ENCODE measurements at regions not wholly inside any gene's neighbourhood (a gene's known extent, or its start where the extent isn't known, plus 50 kb on each side); places are given as distances from the start of the nearest gene placed in this dataset.

DNA sequence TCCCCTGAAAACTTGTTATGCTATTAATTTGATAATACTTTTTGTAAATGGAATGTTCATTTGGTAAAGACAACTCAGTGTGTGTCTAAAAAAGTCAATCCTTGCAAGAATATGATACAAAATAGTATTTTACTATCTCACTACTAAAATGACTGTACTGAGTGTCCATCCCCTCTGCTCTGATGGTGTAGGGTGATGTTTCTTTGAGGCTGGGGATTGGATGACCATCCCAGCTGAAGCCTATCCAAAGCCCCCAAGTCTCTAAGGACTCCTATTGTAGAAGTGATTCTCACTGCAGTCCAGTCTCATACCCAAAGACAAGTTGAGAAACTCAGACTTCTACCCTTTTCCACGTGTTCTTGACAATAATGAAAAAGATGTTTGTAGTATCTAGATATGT is 1128.4 kb downstream of the BCL11B start:
- Histone ChIP-seq H3K27me3 (ENCODE audit: control insufficient read depth, insufficient read depth, low read length) (no peaks in the 10 kb centered on the region), H3K4me1 (no peaks in the 10 kb centered on the region), H3K4me3 (ENCODE audit: low read depth, low read length) (no peak overlapping the region), H3K27ac (no peak overlapping the region), H2AFZ (no peak overlapping the region), H3K9me3 (ENCODE audit: control insufficient read depth, low read length) (no peaks in the 10 kb centered on the region), H3K4me2 (ENCODE audit: low read length) (no peak overlapping the region), H3K9ac (no peak overlapping the region), H3K79me2 (no peaks in the 10 kb centered on the region), H3K36me3 (ENCODE audit: control insufficient read depth, insufficient read depth, low read length) (no peaks in the 10 kb centered on the region)
- TF ChIP-seq, protein P1, sequence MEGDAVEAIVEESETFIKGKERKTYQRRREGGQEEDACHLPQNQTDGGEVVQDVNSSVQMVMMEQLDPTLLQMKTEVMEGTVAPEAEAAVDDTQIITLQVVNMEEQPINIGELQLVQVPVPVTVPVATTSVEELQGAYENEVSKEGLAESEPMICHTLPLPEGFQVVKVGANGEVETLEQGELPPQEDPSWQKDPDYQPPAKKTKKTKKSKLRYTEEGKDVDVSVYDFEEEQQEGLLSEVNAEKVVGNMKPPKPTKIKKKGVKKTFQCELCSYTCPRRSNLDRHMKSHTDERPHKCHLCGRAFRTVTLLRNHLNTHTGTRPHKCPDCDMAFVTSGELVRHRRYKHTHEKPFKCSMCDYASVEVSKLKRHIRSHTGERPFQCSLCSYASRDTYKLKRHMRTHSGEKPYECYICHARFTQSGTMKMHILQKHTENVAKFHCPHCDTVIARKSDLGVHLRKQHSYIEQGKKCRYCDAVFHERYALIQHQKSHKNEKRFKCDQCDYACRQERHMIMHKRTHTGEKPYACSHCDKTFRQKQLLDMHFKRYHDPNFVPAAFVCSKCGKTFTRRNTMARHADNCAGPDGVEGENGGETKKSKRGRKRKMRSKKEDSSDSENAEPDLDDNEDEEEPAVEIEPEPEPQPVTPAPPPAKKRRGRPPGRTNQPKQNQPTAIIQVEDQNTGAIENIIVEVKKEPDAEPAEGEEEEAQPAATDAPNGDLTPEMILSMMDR (IDR thresholded peaks at IDR 0.05) = no peak

- TF ChIP-seq, protein P1 (IDR thresholded peaks at IDR 0.05) = no peak
- Histone ChIP-seq H3K4me2 (ENCODE audit: low read length) (no peak overlapping the region), H3K4me3 (ENCODE audit: low read depth, low read length) (no peak overlapping the region), H3K4me1 (no peaks in the 10 kb centered on the region), H3K9me3 (ENCODE audit: control insufficient read depth, low read length) (no peaks in the 10 kb centered on the region), H3K27me3 (ENCODE audit: control insufficient read depth, insufficient read depth, low read length) (no peaks in the 10 kb centered on the region), H3K9ac (no peak overlapping the region), H3K27ac (no peak overlapping the region), H3K36me3 (ENCODE audit: control insufficient read depth, insufficient read depth, low read length) (no peaks in the 10 kb centered on the region), H2AFZ (no peak overlapping the region), H3K79me2 (no peaks in the 10 kb centered on the region)
Measured at GRCh38 chr14:98144964-98145363, 1127.0 kb downstream of the BCL11B start.

DNA sequence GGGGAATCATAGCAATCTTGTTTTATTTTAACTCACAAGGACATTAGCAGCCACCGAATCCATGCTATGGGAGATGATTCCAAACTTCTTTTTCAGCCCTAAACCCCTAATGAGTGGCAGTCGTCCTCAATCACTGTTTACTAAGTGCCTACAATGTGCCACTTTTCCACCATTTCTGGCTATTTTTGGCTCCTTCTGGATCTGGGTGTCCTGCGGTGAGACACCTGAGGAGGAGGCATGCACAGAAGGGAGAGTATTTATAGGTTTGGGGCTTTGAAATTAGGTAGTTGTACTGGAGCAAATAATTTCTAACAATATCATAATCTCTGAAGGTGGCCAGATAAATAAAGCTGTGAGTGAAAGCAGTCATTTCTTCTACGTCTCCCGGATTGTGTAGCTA is 1125.6 kb downstream of the BCL11B start:
- no peak overlapping the region for H2AFZ ChIP-seq
- no peak overlapping the region for H3K4me3 ChIP-seq (ENCODE audit: low read depth, low read length)
- H3K9me3 ChIP-seq (ENCODE audit: control insufficient read depth, low read length) = no peaks in the 10 kb centered on the region
- TF ChIP-seq, protein P1 (IDR thresholded peaks at IDR 0.05) = no peak
- H3K27me3 ChIP-seq (ENCODE audit: control insufficient read depth, insufficient read depth, low read length) = no peaks in the 10 kb centered on the region
- no peak overlapping the region for H3K27ac ChIP-seq
- no peak overlapping the region for H3K4me2 ChIP-seq (ENCODE audit: low read length)
- H3K4me1 ChIP-seq = no peaks in the 10 kb centered on the region
- no peaks in the 10 kb centered on the region for H3K36me3 ChIP-seq (ENCODE audit: control insufficient read depth, insufficient read depth, low read length)
- no peak overlapping the region for H3K9ac ChIP-seq
- H3K79me2 ChIP-seq = no peaks in the 10 kb centered on the region

- Histone ChIP-seq H3K9me3 (ENCODE audit: control insufficient read depth, low read length) (no peaks in the 10 kb centered on the region), H3K27me3 (ENCODE audit: control insufficient read depth, insufficient read depth, low read length) (no peaks in the 10 kb centered on the region), H3K4me1 (no peaks in the 10 kb centered on the region), H3K79me2 (no peaks in the 10 kb centered on the region), H3K9ac (no peak overlapping the region), H3K4me2 (ENCODE audit: low read length) (no peak overlapping the region), H3K36me3 (ENCODE audit: control insufficient read depth, insufficient read depth, low read length) (no peaks in the 10 kb centered on the region), H3K4me3 (ENCODE audit: low read depth, low read length) (no peak overlapping the region), H2AFZ (no peak overlapping the region), H3K27ac (no peak overlapping the region)
- TF ChIP-seq, protein P1 (IDR thresholded peaks at IDR 0.05) = no peak
Measured at GRCh38 chr14:98154254-98154653, 1117.7 kb downstream of the BCL11B start.

DNA sequence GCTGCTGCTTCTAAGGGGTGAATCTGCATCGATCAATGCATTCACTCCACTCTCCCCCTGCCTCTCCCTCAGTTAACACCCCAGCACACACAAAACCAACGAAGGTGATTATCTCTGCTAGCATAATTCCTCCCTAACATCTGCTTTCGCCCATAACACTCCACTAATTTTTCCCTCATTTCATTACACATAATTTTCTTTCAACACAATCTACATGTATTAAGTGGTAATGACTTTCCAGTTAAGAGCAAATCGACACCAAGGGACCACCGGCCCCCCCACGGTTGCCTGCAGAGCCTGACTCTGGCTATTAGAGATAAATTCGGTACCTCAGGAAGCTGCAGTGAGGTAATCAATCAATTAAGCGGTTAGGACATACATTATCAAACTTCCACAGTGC is 1115.6 kb downstream of the BCL11B start:
- no peaks in the 10 kb centered on the region for H3K27me3 ChIP-seq (ENCODE audit: control insufficient read depth, insufficient read depth, low read length)
- no peaks in the 10 kb centered on the region for H3K79me2 ChIP-seq
- H3K4me2 ChIP-seq (ENCODE audit: low read length) = no peak overlapping the region
- H3K9ac ChIP-seq = no peak overlapping the region
- H3K36me3 ChIP-seq (ENCODE audit: control insufficient read depth, insufficient read depth, low read length) = no peaks in the 10 kb centered on the region
- no peaks in the 10 kb centered on the region for H3K4me1 ChIP-seq
- TF ChIP-seq, protein P1 (IDR thresholded peaks at IDR 0.05) = no peak
- no peak overlapping the region for H2AFZ ChIP-seq
- no peaks in the 10 kb centered on the region for H3K9me3 ChIP-seq (ENCODE audit: control insufficient read depth, low read length)
- no peak overlapping the region for H3K27ac ChIP-seq
- H3K4me3 ChIP-seq (ENCODE audit: low read depth, low read length) = no peak overlapping the region
